ENCODE measurements at regions not wholly inside any gene's neighbourhood (a gene's known extent, or its start where the extent isn't known, plus 50 kb on each side); places are given as distances from the start of the nearest gene placed in this dataset.

DNA sequence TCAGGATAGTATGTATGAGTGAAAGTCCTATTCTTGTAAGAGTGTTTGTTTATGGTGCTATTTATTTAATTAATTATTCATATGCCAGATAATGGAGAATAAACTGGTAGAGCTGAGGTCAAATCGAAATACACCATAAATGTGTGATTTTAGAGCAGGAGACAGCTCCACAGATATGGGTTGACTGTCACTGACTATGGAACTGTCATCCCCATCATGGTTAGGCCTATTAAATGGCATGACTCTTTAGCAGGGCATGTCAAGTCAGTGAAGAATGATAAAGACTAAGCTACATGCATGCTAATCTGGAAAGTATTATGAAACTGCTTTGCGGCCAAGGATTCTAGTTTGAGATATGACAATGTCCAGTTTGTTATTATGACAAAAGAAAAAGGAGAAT, 658.6 kb downstream of the ISL1 start:
- DNase-seq (ENCODE audit: low read depth) = no peak
- TF ChIP-seq, protein P1, sequence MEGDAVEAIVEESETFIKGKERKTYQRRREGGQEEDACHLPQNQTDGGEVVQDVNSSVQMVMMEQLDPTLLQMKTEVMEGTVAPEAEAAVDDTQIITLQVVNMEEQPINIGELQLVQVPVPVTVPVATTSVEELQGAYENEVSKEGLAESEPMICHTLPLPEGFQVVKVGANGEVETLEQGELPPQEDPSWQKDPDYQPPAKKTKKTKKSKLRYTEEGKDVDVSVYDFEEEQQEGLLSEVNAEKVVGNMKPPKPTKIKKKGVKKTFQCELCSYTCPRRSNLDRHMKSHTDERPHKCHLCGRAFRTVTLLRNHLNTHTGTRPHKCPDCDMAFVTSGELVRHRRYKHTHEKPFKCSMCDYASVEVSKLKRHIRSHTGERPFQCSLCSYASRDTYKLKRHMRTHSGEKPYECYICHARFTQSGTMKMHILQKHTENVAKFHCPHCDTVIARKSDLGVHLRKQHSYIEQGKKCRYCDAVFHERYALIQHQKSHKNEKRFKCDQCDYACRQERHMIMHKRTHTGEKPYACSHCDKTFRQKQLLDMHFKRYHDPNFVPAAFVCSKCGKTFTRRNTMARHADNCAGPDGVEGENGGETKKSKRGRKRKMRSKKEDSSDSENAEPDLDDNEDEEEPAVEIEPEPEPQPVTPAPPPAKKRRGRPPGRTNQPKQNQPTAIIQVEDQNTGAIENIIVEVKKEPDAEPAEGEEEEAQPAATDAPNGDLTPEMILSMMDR (IDR thresholded peaks at IDR 0.05; ENCODE audit: insufficient read depth, low read depth, low read length, missing control alignments) = no peak

GRCh38 chr5:52043137-52043536, 659.9 kb downstream of the ISL1 start:
- no peak for DNase-seq (ENCODE audit: low read depth)
- TF ChIP-seq, protein P1 (IDR thresholded peaks at IDR 0.05; ENCODE audit: insufficient read depth, low read depth, low read length, missing control alignments) = no peak
- H3K4me3 ChIP-seq (ENCODE audit: low read length) = no peak overlapping the region

More for the DNA sequence above, 658.6 kb downstream of the ISL1 start:
- no peak overlapping the region for H3K4me3 ChIP-seq (ENCODE audit: low read length)

DNA sequence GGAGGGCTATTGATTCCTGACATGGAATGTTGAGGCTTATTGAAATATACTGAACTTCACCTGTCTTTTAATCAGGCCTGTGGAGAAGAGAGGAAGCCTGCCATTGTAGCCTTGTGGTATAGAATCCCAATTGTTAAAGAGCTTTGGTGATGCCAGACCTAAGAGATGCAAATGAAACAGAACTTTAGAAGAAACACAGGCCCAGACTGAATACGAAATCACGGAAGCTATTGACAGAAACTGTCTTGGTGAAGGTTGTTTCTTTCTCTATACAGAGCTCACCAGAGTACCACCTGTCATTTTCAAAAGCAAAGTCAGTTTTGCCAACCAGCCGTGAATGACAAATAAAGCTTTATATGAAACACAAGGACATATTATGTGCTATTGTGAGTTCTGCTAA, 660.3 kb downstream of the ISL1 start:
- no peak for DNase-seq (ENCODE audit: low read depth)
- TF ChIP-seq, protein P1 (IDR thresholded peaks at IDR 0.05; ENCODE audit: insufficient read depth, low read depth, low read length, missing control alignments) = no peak
- no peak overlapping the region for H3K4me3 ChIP-seq (ENCODE audit: low read length)

DNA sequence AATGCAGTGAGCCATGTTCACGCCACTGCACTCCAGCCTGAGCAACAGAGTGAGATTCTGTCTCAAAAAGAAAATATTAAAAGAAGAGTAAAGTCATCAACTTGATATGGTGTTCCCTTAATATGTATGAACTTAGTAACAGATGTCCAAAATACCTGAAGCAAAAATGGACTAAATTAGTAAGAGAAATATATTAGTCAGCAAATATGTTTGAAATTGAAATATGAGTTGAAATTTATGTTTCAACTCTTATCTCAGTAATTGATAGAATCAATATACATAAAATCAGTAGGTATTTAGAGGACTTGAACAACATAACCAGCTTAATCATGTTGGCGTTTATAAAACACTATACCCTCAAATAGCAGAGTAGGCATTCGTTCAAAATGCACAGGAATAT, 668.5 kb downstream of the ISL1 start:
- no peak overlapping the region for H3K4me3 ChIP-seq (ENCODE audit: low read length)
- DNase-seq (ENCODE audit: low read depth) = no peak
- TF ChIP-seq, protein P1 (IDR thresholded peaks at IDR 0.05; ENCODE audit: insufficient read depth, low read depth, low read length, missing control alignments) = no peak

GRCh38 chr5:52063186-52063585, 679.9 kb downstream of the ISL1 start:
- H3K4me3 ChIP-seq (ENCODE audit: low read length) = no peak overlapping the region
- TF ChIP-seq, protein P1 (IDR thresholded peaks at IDR 0.05; ENCODE audit: insufficient read depth, low read depth, low read length, missing control alignments) = no peak
- peak; percentile 33 for DNase-seq (ENCODE audit: low read depth)

DNA sequence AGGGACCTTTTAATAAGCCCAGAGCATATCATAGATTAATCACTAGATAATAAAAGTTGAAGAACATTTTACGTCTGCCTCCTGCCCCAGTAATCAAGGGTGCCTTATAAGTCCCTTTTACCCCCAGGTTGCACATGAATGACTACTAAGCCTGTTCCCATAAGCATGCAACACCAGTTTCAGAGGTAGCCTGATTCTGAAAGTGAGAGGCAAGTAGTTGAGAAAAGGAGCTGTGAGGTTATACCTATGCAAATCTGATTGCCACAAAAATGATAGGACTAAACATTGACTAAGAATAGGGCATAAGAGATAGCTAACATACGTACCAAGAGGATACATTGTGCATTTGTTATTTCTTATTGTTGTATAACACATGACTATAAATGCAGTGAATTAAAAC, 681.9 kb downstream of the ISL1 start:
- TF ChIP-seq, protein P1 (IDR thresholded peaks at IDR 0.05; ENCODE audit: insufficient read depth, low read depth, low read length, missing control alignments) = no peak
- no peak for DNase-seq (ENCODE audit: low read depth)

DNA sequence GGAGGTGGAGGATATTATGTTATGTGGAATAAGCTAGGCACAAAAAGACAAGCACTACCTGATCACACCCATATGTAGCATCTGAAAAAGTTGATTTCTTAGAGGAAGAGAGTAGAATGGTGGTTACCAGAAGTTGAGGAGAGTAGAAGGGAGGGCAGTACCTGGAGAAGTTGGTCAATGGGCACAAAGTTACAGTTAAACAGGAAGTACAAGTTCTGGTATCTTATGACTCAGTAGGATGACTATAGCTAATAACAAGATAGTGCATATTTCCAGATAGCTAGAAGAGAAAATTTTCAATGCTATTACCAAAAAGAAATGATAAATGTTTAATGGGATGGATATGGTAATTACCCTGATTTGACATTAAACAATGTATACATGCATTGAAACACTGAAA, 686.7 kb downstream of the ISL1 start:
- TF ChIP-seq, protein P1 (IDR thresholded peaks at IDR 0.05; ENCODE audit: insufficient read depth, low read depth, low read length, missing control alignments) = no peak
- DNase-seq (ENCODE audit: low read depth) = peak; percentile 73
- H3K4me3 ChIP-seq (ENCODE audit: low read length) = no peak overlapping the region

More for the DNA sequence above, 681.9 kb downstream of the ISL1 start:
- H3K4me3 ChIP-seq (ENCODE audit: low read length) = no peak overlapping the region

All from epithelial cell of esophagus (primary cell).